ENCODE measurements at regions not wholly inside any gene's neighbourhood (a gene's known extent, or its start where the extent isn't known, plus 50 kb on each side); places are given as distances from the start of the nearest gene placed in this dataset.

- no peaks in the 10 kb centered on the region for H3K4me1 Mint-ChIP-seq (ENCODE audit: low read depth)
- H3K9me3 Mint-ChIP-seq: no peaks in the 10 kb centered on the region
- intact Hi-C loops (cut with micrococcal nuclease): no loop called here
- no peak overlapping the region for H3K4me3 Mint-ChIP-seq
- no peak for TF ChIP-seq CTCF (IDR thresholded peaks at IDR 0.05)
- no peak for DNase-seq
- peaks cover 7% of the 10 kb centered on the region for H3K27me3 Mint-ChIP-seq
- H3K36me3 Mint-ChIP-seq (ENCODE audit: low read depth): no peaks in the 10 kb centered on the region
- POLR2A ChIA-PET: no interaction called here
- CTCF ChIA-PET: no interaction called here
- no peak for ATAC-seq
- H3K27ac Mint-ChIP-seq: no peak overlapping the region
Observed at GRCh38 chr3:54003136-54003535, 111.5 kb upstream of the SELENOK start.

GRCh38 chr3:53999725-54000124 lies 108.1 kb upstream of the SELENOK start:
- TF ChIP-seq CTCF (IDR thresholded peaks at IDR 0.05): no peak
- Mint-ChIP-seq H3K27ac (no peak overlapping the region), H3K36me3 (ENCODE audit: low read depth) (no peaks in the 10 kb centered on the region), H3K9me3 (no peaks in the 10 kb centered on the region), H3K27me3 (peaks cover 12% of the 10 kb centered on the region), H3K4me3 (no peak overlapping the region), H3K4me1 (ENCODE audit: low read depth) (no peaks in the 10 kb centered on the region)
- intact Hi-C loops (cut with micrococcal nuclease): no loop called here
- ChIA-PET POLR2A (no interaction called here), CTCF (interaction anchor here (1.0 to 1.5 kb wide), 2 partner anchors 9 to 61 kb away, joined by 3 to 6 read pairs; no protein-coding TSS in a partner anchor)
- DNase-seq (no peak), ATAC-seq (no peak)

- DNase-seq (no peak), ATAC-seq (no peak)
- intact Hi-C loops (cut with micrococcal nuclease): no loop called here
- no peak for TF ChIP-seq CTCF (IDR thresholded peaks at IDR 0.05)
- H3K4me3 Mint-ChIP-seq: no peak overlapping the region
- no peaks in the 10 kb centered on the region for H3K36me3 Mint-ChIP-seq (ENCODE audit: low read depth)
- H3K9me3 Mint-ChIP-seq: no peaks in the 10 kb centered on the region
- H3K4me1 Mint-ChIP-seq (ENCODE audit: low read depth): no peaks in the 10 kb centered on the region
- H3K27ac Mint-ChIP-seq: no peak overlapping the region
- peaks cover 11% of the 10 kb centered on the region for H3K27me3 Mint-ChIP-seq
- POLR2A ChIA-PET: interaction anchor here (0.6 kb wide), 1 partner anchor 85 kb away, joined by 3 read pairs; no protein-coding TSS in a partner anchor
- CTCF ChIA-PET: interaction anchor here (1.0 to 1.5 kb wide), 2 partner anchors 10 to 60 kb away, joined by 3 to 6 read pairs; no protein-coding TSS in a partner anchor
Observed at GRCh38 chr3:53998980-53999379, 107.3 kb upstream of the SELENOK start.

GRCh38 chr3:53997476-53997875 lies 105.8 kb upstream of the SELENOK start:
- no peak overlapping the region for H3K4me3 Mint-ChIP-seq
- no peak for ATAC-seq
- no peaks in the 10 kb centered on the region for H3K9me3 Mint-ChIP-seq
- no peak for DNase-seq
- no peaks in the 10 kb centered on the region for H3K4me1 Mint-ChIP-seq (ENCODE audit: low read depth)
- no peak for TF ChIP-seq CTCF (IDR thresholded peaks at IDR 0.05)
- H3K27me3 Mint-ChIP-seq: peaks cover 11% of the 10 kb centered on the region
- ChIA-PET CTCF (no interaction called here), POLR2A (no interaction called here)
- H3K36me3 Mint-ChIP-seq (ENCODE audit: low read depth): no peaks in the 10 kb centered on the region
- no peak overlapping the region for H3K27ac Mint-ChIP-seq
- intact Hi-C loops (cut with micrococcal nuclease): no loop called here

GRCh38 chr3:53996141-53996874 lies 104.6 kb upstream of the SELENOK start:
- no peaks in the 10 kb centered on the region for H3K36me3 Mint-ChIP-seq (ENCODE audit: low read depth)
- no peaks in the 10 kb centered on the region for H3K4me1 Mint-ChIP-seq (ENCODE audit: low read depth)
- no peaks in the 10 kb centered on the region for H3K9me3 Mint-ChIP-seq
- no peak overlapping the region for H3K27ac Mint-ChIP-seq
- intact Hi-C loops (cut with micrococcal nuclease): no loop called here
- POLR2A ChIA-PET: no interaction called here
- DNase-seq: no peak
- peaks cover 13% of the 10 kb centered on the region for H3K27me3 Mint-ChIP-seq
- no peak for TF ChIP-seq CTCF (IDR thresholded peaks at IDR 0.05)
- CTCF ChIA-PET: no interaction called here
- no peak overlapping the region for H3K4me3 Mint-ChIP-seq
- ATAC-seq: no peak
